ENCODE measurements at regions not wholly inside any gene's neighbourhood (a gene's known extent, or its start where the extent isn't known, plus 50 kb on each side); places are given as distances from the start of the nearest gene placed in this dataset.

DNA sequence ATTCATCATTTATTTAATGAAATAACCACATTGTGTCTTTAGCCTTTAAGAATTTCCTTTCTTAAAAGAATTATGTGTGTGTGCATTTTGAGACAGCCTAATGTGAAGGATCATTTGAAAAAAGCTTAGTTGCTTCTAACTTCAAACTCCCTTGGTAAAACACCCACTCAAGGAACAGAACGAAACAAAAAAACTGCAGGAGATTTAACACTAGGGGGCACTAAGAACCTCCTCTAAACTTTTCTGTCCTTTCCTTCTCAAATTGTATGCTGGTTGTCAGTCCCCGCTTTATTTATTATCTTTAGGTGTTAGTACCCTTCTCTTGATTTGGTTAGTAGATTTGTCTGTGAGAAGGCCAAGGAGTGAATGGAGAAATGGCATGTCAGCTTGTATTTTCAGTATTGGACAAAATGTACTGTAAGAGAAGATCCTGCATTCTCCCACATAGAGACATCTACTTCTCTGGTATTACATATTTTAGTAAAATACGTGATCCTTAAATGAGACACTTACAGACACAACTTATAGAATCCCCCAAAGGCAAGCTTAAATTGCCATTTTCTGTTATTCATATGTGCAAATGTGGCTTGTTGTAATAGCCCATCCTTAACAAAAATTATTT, 229.7 kb downstream of the MRPS30 start:
- no peak overlapping the region for H3K4me3 ChIP-seq (ENCODE audit: low read depth, low read length)
- TF ChIP-seq, protein P1, sequence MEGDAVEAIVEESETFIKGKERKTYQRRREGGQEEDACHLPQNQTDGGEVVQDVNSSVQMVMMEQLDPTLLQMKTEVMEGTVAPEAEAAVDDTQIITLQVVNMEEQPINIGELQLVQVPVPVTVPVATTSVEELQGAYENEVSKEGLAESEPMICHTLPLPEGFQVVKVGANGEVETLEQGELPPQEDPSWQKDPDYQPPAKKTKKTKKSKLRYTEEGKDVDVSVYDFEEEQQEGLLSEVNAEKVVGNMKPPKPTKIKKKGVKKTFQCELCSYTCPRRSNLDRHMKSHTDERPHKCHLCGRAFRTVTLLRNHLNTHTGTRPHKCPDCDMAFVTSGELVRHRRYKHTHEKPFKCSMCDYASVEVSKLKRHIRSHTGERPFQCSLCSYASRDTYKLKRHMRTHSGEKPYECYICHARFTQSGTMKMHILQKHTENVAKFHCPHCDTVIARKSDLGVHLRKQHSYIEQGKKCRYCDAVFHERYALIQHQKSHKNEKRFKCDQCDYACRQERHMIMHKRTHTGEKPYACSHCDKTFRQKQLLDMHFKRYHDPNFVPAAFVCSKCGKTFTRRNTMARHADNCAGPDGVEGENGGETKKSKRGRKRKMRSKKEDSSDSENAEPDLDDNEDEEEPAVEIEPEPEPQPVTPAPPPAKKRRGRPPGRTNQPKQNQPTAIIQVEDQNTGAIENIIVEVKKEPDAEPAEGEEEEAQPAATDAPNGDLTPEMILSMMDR (IDR thresholded peaks at IDR 0.05; ENCODE audit: low read depth, low read length), result no peak

DNA sequence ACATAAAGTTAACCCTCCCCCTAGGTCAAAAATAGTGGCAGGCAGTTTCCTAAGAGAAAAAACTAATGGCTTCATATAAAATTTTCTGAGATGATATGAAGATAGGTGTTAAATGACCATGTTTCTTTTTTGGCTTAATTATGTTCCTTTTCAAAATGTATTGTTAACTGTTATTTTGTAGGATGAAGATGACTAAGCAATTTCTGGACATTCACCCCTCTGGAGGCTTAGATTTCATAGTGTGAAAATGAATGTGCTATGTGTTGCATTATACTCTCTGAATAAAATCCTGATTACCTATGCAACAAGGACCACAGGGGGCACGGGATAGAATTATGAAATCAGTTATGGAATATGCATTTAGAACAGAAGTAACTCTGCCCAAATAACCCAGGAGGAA, 233.5 kb downstream of the MRPS30 start:
- no peak overlapping the region for H3K4me3 ChIP-seq (ENCODE audit: low read depth, low read length)
- TF ChIP-seq, protein P1 (IDR thresholded peaks at IDR 0.05; ENCODE audit: low read depth, low read length), result no peak

DNA sequence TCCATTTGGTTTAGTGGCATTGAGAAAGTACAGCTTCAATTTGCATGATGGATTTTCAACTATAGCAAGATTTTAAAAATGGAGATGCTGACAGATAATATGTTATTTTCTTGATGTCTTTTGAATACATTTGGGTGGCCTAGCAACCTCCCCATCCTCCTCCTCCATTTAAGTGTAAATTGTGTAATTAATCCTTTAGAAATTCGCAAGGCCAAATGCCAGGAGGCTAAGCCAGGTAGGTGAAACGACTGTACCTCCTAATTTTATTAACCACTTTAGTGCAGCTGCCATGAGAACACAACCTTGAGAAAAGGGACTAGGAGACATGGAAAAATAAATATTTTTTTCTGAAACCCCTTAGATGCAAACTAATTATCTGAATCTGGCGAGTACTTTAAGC, 248.8 kb downstream of the MRPS30 start:
- TF ChIP-seq, protein P1 (IDR thresholded peaks at IDR 0.05; ENCODE audit: low read depth, low read length), result no peak

DNA sequence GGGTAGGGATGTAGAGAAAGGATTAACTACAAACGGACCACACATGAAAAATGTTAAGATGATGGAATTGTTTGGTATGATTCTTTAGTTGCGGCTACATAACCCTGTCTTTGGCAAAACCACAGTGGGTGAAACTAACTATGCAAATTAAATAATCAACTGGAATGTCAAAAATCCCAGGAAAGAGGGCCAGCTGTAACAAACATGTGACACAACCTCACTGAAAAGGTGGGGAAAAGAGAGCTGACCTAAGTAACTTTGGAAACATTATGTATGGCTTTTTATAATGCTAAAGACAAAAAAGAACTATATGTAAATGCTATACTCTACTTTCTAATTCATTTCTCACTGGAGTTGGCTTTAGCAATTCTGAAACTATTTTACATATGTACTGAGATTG, 252.0 kb downstream of the MRPS30 start:
- no peak overlapping the region for H3K4me3 ChIP-seq (ENCODE audit: low read depth, low read length)
- TF ChIP-seq, protein P1 (IDR thresholded peaks at IDR 0.05; ENCODE audit: low read depth, low read length), result no peak

More for the DNA sequence above, 248.8 kb downstream of the MRPS30 start:
- no peak overlapping the region for H3K4me3 ChIP-seq (ENCODE audit: low read depth, low read length)

DNA sequence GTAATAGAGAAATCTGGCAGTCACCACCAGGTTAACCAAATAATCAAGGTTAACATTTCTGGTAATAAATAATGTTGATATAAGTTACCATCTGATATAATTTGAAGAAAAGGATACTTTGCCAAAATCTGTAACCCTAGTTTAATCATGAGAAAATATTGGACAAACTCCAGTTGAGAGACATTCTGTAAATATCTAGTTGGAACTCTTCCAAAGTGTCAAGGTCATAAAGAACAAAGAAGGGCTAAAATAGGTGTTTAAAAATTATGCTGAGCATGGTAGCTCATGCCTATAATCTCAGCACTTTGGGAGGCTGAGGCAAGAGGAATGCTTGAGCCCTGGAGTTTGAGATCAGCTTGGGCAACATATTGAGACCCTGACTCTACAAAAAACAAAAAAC, 253.3 kb downstream of the MRPS30 start:
- TF ChIP-seq, protein P1 (IDR thresholded peaks at IDR 0.05; ENCODE audit: low read depth, low read length), result no peak
- no peak overlapping the region for H3K4me3 ChIP-seq (ENCODE audit: low read depth, low read length)

DNA sequence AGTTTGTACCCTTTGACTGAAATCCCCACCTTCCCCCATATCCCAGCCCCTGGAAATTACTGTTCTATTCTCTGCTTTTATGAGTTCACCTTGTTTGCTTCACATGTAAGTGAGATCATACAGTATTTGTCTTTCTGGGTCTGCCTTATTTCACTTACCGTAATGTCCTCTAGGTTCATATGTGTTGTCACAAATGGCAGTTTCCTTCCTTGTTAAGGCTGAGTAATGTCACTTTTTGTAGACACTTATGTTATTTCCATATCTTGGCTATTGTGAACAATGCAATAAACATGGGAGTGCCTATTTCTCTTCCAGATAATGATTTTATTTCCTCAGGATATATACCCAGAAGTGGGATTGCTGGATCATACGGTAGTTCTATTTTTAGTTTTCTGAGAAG, 272.3 kb downstream of the MRPS30 start:
- no peak overlapping the region for H3K4me3 ChIP-seq (ENCODE audit: low read depth, low read length)
- TF ChIP-seq, protein P1 (IDR thresholded peaks at IDR 0.05; ENCODE audit: low read depth, low read length), result no peak

DNA sequence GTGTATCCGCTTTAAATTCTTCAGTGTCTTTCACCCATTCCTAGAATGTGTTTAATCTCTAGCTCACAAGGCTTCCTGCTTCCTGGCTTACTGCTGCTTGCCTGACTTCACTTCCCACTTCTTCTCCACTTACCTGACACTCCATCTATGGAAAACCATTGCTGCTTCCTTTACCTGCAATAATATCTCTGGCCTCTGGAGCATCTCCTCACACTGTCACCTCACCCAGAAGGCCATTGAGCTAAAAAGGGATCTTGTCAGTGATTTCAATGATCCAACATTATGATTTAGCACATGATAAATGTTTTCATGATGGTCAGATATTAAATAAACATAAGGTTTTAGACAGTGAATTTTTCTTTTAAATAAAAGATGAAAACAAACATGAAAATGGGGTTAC, 281.1 kb downstream of the MRPS30 start:
- no peak overlapping the region for H3K4me3 ChIP-seq (ENCODE audit: low read depth, low read length)
- TF ChIP-seq, protein P1 (IDR thresholded peaks at IDR 0.05; ENCODE audit: low read depth, low read length), result no peak

All from WI38 (cell line).